Adrenal gland (tissue), 9 donors: ENCODE measurements at regions not wholly inside any gene's neighbourhood (a gene's known extent, or its start where the extent isn't known, plus 50 kb on each side); places are given as distances from the start of the nearest gene placed in this dataset.

Experiments
- DNase-seq, 7 donors: peaks; one replicate each; pipeline ENCODE4 v3.0.0-alpha.2; 2019 to 2020
- H3K27ac ChIP-seq, 5 donors: fragments of 200-600 bp; sonication (generic) in 4 of 5; 1 replicate in 3 of 5; 2 replicates in 2 of 5; pipeline versions ENCODE4 v1.5.1 to v1.8.0; 2016 to 2020; ENCODE audit warnings: mild to moderate bottlenecking in 1 of 5
- H3K27me3 ChIP-seq: fragments of 200-600 bp; 2 replicates; pipeline ENCODE4 v1.8.0; 2021
- H3K36me3 ChIP-seq, 2 donors: fragments of 200-600 bp; replicated peaks in 1 of 2; 1 replicate in 1 of 2; 2 replicates in 1 of 2; pipeline versions ENCODE4 v1.5.1 to v1.8.0; 2018 to 2022
- H3K4me1 ChIP-seq, 2 donors: fragments of 200-600 bp; replicated peaks in 1 of 2; 1 replicate in 1 of 2; 2 replicates in 1 of 2; pipeline versions ENCODE4 v1.5.1 to v1.8.0; 2018 to 2021
- H3K4me3 ChIP-seq, 4 donors: fragments of 200-600 bp; sonication (generic) in 3 of 4; one replicate each; pipeline ENCODE4 v1.5.1; 2016 to 2018
- H3K9me3 ChIP-seq, 3 donors: fragments of 200-600 bp; sonication (generic) in 1 of 3; replicated peaks in 1 of 3; 1 replicate in 2 of 3; 2 replicates in 1 of 3; pipeline versions ENCODE4 v1.5.1 to v1.8.0; 2016 to 2021
- CTCF ChIP-seq, 6 experiments: fragments of 450-650 bp in 4 of 6; fragments of 200-600 bp in 2 of 6; sonication (generic) in 1 of 6; IDR thresholded peaks; 1 replicate in 5 of 6; 2 replicates in 1 of 6; pipeline versions ENCODE4 v1.5.1 to v1.8.0; 2016 to 2021; ENCODE audit warnings: antibody characterized with exemption in 6 of 6, mild to moderate bottlenecking in 2 of 6, moderate library complexity in 1 of 6
- POLR2A ChIP-seq, 2 donors: fragments of 450-650 bp; IDR thresholded peaks; one replicate each; pipeline ENCODE4 v1.6.1; 2017; ENCODE audit warnings: antibody characterized with exemption in 2 of 2, mild to moderate bottlenecking in 2 of 2, moderate library complexity in 1 of 2
- WGBS, 4 donors: extraction: QIAGEN DNeasy Blood & Tissue Kit in 2 of 4; methylation state at CpG; one replicate each; pipeline versions ENCODE4 v1.1.5 to v1.1.7; 2013 to 2017; 5-methylcytosine and 5-hydroxymethylcytosine counted together
- intact Hi-C, 2 donors: fragments of 100-400 bp; cut with DNase I; formaldehyde crosslinking; loops; one replicate each; pipeline versions ENCODE4 v1.14.1 to v1.15.0; 2022 to 2023
- donor health status: healthy with polysubstance abuse.
- donor health status: Bipolar disorder and iron deficiency.
- donor health status: DM: yes; HTN: yes; CAD: no.
- donor health status: DM: no; HTN: no; CAD: no.
- donor health status: DM: no; HTN: no; CAD: no.

DNA sequence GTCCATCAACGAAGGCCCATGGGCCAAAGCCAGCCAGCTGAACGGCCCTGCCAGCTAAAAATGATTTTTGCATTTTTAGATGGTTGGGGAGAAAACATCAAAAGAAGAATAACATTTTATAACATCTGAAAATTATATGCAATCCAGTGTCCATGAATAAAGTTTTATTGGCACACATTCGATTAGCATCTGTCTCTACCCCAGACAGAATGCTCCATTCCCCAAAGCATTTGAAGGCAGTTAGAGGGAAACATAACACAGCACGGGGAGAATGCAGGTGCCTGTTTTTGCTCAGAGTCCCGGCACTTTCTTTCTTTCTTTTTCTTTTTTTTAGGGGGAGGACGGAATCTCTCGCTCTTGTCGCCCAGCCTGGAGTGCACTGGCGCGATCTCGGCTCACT lies 110.7 kb downstream of the ZNF664 start:
- 84 to 93% (median 91%) methylated on average over 11 of the region's 11 CpGs for WGBS, 4 donors
- no peaks in the 10 kb centered on the region for H3K27me3 ChIP-seq
- no peaks in the 10 kb centered on the region for H3K4me1 ChIP-seq
- no peak for TF ChIP-seq POLR2A (IDR thresholded peaks at IDR 0.05)
- TF ChIP-seq CTCF (IDR thresholded peaks at IDR 0.05): no peak
- H3K4me3 ChIP-seq: no peak overlapping the region
- intact Hi-C loops: no loop called here
- H3K9me3 ChIP-seq: no peaks in the 10 kb centered on the region
- no peak overlapping the region for H3K27ac ChIP-seq
- no peak for DNase-seq
- no peaks in the 10 kb centered on the region for H3K36me3 ChIP-seq

DNA sequence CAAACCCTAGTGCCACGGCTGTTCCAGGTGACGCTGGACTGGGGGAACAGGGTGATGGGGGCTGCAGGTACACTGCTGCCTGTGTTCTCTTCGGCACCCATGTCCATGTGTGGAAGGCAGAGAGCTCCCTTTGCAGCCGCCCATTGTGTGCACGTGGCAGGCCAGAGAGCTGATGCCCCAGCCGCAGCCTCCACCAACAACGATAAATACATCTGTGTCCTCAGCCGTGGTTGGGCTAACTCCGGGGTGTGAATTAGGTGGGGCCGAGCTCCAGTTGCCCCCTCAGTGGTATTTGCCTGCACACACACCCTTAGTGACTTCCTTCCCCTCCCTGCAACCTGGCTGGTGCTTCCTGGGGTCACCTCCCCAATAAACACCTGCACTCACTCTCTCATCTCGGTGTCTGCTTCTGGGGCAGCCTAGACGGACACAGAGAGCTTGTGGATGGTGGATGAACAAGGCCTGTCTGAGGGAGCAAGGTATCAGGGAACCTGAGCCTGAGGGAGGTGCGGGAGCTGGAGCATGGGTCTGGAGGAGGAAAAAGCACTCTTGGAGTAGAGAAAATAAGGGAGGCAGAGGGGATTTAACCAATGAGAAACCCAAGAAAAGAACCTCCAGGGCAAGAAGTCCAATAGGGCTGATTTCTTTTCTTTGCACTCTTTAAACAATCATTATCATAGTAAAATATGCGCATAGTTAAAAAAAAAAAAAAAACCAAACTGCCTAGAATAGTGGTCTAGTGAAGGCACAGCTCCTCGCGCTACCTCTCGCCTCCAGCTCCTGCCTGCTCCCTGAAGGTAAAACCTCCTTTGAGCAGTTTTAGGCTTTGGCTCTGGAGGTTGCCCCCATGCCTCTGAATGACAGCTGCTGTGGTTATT lies 112.6 kb downstream of the ZNF664 start:
- no peak overlapping the region for H3K27ac ChIP-seq
- WGBS, 4 donors: 84 to 89% (median 86%) methylated on average over 11 to 17 of the region's 17 CpGs
- no peak for TF ChIP-seq POLR2A (IDR thresholded peaks at IDR 0.05)
- TF ChIP-seq CTCF (IDR thresholded peaks at IDR 0.05): no peak
- no peaks in the 10 kb centered on the region for H3K27me3 ChIP-seq
- H3K4me1 ChIP-seq: no peaks in the 10 kb centered on the region
- intact Hi-C loops: no loop called here
- no peak for DNase-seq
- H3K36me3 ChIP-seq: no peaks in the 10 kb centered on the region
- no peaks in the 10 kb centered on the region for H3K9me3 ChIP-seq
- H3K4me3 ChIP-seq: no peak overlapping the region

DNA sequence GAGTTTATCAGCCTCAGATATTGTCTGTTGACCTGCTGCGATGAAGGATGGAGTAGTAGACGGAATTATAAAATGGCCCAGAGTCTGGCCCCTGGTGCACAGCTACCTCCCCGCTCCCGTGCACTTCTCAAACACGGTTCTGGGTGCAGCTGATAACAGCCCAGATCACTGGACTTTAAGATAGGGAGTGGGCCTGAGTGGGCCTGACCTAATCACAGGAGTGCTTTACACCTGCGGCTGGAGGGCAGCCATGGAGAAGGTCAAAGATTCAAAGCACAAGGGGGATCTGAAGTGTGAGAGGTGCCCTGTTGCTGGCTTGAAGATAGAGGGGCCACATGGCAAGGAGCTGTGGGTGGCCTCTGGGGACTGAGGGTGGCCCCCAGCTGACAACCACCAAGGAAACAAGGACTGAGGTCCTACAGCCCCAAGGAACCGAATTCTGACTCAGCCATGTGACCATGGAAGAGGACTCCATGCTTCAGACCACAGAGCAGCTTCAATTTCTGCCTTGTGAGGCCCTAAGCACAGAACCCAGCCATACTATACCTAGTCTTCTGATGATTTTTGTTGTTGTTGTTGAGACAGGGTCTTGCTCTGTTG lies 113.4 kb downstream of the ZNF664 start:
- TF ChIP-seq POLR2A (IDR thresholded peaks at IDR 0.05) (no peak), CTCF (IDR thresholded peaks at IDR 0.05) (no peak)
- no peak for DNase-seq
- Histone ChIP-seq H3K9me3 (no peaks in the 10 kb centered on the region), H3K4me3 (no peak overlapping the region), H3K27ac (no peak overlapping the region), H3K27me3 (no peaks in the 10 kb centered on the region), H3K4me1 (no peaks in the 10 kb centered on the region), H3K36me3 (no peaks in the 10 kb centered on the region)
- intact Hi-C loops: no loop called here
- 92 to 96% (median 95%) methylated on average over 3 to 7 of the region's 7 CpGs for WGBS, 4 donors

DNA sequence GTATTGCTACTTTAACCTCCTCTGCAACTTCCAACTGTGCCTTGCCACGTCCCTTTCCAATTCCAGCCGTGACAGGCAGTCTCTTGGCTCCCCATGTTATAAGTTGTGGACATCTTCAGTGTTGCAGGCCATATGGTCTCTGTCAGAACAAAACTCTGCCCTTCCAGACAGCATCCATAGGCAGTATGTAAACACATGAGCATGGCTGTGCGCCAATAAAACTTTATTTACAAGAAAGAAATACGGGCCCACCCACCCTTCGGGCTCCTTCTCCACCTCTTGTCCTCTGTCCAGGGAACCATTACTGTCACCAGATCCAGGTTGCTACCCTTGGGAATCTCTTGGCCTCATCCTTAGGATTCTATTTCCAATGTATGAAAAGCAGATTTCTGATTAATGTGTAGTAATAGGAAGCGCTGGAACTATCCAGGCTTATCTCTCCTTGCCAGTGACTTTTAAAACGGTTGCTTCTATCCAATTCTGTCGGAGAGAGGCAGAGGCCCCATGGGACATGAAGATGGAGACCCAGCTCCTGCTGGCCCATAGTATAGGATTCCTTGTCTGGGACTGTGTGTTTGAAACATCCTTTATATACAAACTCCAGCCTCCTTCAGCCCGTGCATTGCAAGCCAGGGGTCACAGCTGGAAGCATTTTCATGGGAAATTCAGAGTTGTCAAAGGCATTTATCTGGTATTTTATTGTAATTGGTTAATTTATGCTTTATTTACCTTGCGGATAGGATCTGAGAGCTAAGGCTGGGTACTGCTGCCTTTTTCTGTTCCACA lies 114.4 kb downstream of the ZNF664 start:
- no peak for DNase-seq
- Histone ChIP-seq H3K4me3 (no peak overlapping the region), H3K4me1 (no peaks in the 10 kb centered on the region), H3K27ac (no peak overlapping the region), H3K9me3 (no peaks in the 10 kb centered on the region), H3K36me3 (no peaks in the 10 kb centered on the region), H3K27me3 (no peaks in the 10 kb centered on the region)
- intact Hi-C loops: no loop called here
- 82 to 91% (median 87%) methylated on average over 10 of the region's 10 CpGs for WGBS, 4 donors
- TF ChIP-seq CTCF (IDR thresholded peaks at IDR 0.05): no peak
- TF ChIP-seq POLR2A (IDR thresholded peaks at IDR 0.05): no peak
